ENCODE measurements at regions not wholly inside any gene's neighbourhood (a gene's known extent, or its start where the extent isn't known, plus 50 kb on each side); places are given as distances from the start of the nearest gene placed in this dataset.
"Not testable (repeated sequence)": the region's sequence is repeated elsewhere in the genome, so short reads cannot be mapped to it uniquely, and the experiment has no call there.

DNA sequence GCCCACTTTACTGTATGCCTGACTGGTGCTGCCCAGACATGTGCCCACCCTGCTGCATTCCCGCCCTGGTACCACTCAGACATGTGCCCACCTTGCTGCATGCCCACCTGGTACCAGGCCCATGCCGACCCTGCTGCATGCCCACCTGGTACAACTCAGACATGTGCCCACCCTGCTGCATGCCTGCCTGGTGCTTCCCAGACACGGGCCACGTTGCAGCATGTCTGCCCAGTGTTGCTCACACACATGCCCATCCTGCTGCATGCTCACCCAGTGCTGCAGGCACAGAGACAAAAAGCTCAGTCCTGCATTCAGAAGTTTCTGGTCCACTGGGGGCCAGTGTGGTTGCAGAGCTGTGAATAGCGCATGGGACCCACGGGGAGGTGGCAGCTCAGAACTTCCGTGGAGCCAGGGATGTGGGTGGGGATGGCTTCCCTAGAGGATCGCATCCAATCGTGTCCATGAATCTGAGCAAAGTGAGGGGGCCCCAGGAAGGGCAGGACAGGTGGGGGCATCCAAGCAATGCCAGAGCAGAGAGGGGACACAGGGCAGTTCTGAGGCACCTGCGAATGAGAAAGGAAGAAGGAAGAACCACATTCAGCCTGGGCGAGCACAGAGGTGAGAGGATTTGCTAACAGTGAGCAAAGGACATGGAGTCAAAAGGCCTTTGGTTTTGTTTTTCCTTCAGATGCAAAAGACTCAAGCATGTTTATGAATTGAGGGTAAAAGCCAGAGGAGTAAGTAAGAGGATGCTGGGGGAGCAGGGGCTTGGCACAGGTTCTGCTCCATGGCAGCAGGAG is 175.9 kb upstream of the C14orf180 start:
- Histone ChIP-seq H3K4me3 (ENCODE audit: low read length) (no peak overlapping the region), H3K9ac (ENCODE audit: low read length) (no peak overlapping the region), H3K9me3 (ENCODE audit: control insufficient read depth, low read length) (peaks cover 4% of the 10 kb centered on the region), H3K4me1 (ENCODE audit: control insufficient read depth, insufficient read depth, low read length) (no peaks in the 10 kb centered on the region), H3K36me3 (ENCODE audit: control insufficient read depth, insufficient read depth, low read length, severe bottlenecking) (no peaks in the 10 kb centered on the region), H3K27me3 (replicated peaks; ENCODE audit: control insufficient read depth, insufficient read depth, low read length) (peaks cover 6% of the 10 kb centered on the region)
- no peak for DNase-seq (ENCODE audit: low read depth)

DNA sequence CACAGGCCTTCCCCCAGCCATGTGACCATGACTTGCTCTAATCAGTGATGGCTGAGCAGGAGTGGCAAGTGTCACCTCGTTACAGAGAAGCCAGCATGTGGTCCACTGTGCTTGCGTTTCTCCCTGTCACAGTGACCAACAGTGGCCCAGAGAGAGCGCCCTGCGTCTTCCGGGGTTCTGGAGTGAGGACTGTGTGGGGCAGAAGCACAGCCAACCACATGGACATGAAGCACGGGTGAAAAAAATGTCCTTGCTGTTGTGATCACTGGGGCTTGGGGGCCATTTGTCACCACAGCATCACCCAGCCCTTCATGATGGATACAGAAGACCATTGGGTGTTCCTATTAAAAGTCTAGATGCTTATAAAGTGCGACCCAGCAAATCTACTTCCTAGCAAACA is 174.6 kb upstream of the C14orf180 start:
- H3K4me3 ChIP-seq (ENCODE audit: low read length): no peak overlapping the region
- no peak for DNase-seq (ENCODE audit: low read depth)
- peaks cover 12% of the 10 kb centered on the region for H3K9me3 ChIP-seq (ENCODE audit: control insufficient read depth, low read length)
- H3K4me1 ChIP-seq (ENCODE audit: control insufficient read depth, insufficient read depth, low read length): no peaks in the 10 kb centered on the region
- peaks cover 6% of the 10 kb centered on the region for H3K27me3 ChIP-seq (replicated peaks; ENCODE audit: control insufficient read depth, insufficient read depth, low read length)
- no peak overlapping the region for H3K9ac ChIP-seq (ENCODE audit: low read length)
- no peaks in the 10 kb centered on the region for H3K36me3 ChIP-seq (ENCODE audit: control insufficient read depth, insufficient read depth, low read length, severe bottlenecking)

DNA sequence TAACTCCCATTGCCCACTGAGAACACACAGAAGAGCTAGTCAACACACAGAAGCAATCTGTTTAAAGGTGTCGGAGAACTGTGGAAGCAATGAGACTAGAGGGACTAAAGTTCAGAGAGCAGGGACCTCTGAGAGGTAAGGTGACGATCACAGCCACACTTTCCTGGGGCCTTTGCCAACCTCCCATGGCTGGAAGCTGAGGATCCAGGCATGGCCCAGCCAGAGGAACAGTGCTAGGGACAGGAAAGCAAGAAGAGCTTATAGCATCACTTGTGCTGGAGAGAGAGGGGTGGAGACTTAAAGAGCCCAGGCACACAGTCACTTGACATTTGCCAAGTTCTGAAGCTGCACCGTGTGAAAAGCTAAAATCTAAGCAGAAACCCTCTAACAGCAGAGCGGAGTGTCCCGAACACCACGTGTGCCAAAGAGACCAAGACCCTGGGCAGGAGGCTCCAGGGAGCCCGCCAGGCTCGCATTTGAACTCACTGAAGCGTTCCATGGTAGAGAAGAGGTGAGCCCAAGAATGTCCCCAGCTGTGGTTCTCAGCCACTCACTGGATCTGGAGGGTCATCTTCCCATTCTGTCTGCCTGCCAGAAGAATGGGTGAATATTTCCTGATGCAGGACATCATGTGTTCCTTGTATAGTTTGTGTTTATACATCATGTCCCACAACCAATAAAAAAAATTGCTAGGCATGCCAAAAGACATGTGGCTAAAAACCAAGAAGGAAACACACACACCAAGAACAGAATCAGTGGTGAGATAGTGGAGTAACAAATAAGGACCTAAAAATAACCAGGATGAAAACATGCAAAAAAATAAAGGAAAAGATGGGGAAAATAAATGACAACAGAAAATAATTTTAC is 174.0 kb upstream of the C14orf180 start:
- no peak for DNase-seq (ENCODE audit: low read depth)
- H3K4me1 ChIP-seq (ENCODE audit: control insufficient read depth, insufficient read depth, low read length): no peaks in the 10 kb centered on the region
- H3K9me3 ChIP-seq (ENCODE audit: control insufficient read depth, low read length): peaks cover 12% of the 10 kb centered on the region
- no peaks in the 10 kb centered on the region for H3K36me3 ChIP-seq (ENCODE audit: control insufficient read depth, insufficient read depth, low read length, severe bottlenecking)
- peaks cover 6% of the 10 kb centered on the region for H3K27me3 ChIP-seq (replicated peaks; ENCODE audit: control insufficient read depth, insufficient read depth, low read length)
- no peak overlapping the region for H3K9ac ChIP-seq (ENCODE audit: low read length)
- H3K4me3 ChIP-seq (ENCODE audit: low read length): no peak overlapping the region

DNA sequence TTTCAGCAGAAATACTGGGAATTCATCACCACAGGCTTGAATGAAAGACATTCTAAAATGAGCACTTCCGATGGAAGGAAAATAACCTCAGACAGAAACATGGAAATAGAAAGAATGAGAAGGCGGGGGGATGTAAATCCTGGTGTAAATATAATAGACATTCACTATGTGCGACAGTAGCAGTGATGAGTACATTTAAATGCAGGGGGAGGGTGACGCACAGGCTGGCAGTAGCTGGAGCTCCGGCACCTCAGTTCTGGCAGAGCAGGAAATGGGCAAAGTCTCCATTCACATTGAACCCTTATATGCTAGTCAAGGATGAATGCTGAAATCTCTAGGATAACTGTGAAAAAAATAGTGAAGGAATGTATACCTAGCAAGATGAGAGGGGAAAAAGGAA is 172.7 kb upstream of the C14orf180 start:
- no peaks in the 10 kb centered on the region for H3K4me1 ChIP-seq (ENCODE audit: control insufficient read depth, insufficient read depth, low read length)
- no peak for DNase-seq (ENCODE audit: low read depth)
- peaks cover 12% of the 10 kb centered on the region for H3K9me3 ChIP-seq (ENCODE audit: control insufficient read depth, low read length)
- H3K4me3 ChIP-seq (ENCODE audit: low read length): no peak overlapping the region
- no peaks in the 10 kb centered on the region for H3K36me3 ChIP-seq (ENCODE audit: control insufficient read depth, insufficient read depth, low read length, severe bottlenecking)
- no peak overlapping the region for H3K9ac ChIP-seq (ENCODE audit: low read length)
- peaks cover 6% of the 10 kb centered on the region for H3K27me3 ChIP-seq (replicated peaks; ENCODE audit: control insufficient read depth, insufficient read depth, low read length)

DNA sequence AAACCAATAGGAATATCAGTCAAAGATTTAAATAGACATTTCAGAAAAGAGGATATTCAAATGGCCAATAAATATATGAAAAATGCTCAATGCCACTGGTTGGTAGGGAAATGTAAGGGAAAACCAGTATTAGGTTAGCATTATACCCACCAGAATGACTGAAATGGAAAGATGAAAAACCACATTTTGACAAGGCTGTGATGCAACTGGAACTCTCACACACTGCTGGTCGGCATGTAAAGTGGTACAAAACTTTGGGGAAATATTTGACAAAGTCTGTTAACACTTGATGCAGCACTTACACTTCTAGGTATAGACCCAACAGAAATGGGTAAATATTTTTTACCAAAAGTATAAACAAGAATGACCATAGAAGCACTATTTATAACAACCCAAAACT is 163.2 kb upstream of the C14orf180 start:
- DNase-seq (ENCODE audit: low read depth): no peak
- Histone ChIP-seq H3K4me1 (ENCODE audit: control insufficient read depth, insufficient read depth, low read length) (no peaks in the 10 kb centered on the region), H3K9me3 (ENCODE audit: control insufficient read depth, low read length) (no peaks in the 10 kb centered on the region), H3K9ac (ENCODE audit: low read length) (no peak overlapping the region), H3K4me3 (ENCODE audit: low read length) (no peak overlapping the region), H3K27me3 (replicated peaks; ENCODE audit: control insufficient read depth, insufficient read depth, low read length) (no peaks in the 10 kb centered on the region), H3K36me3 (ENCODE audit: control insufficient read depth, insufficient read depth, low read length, severe bottlenecking) (no peaks in the 10 kb centered on the region)

DNA sequence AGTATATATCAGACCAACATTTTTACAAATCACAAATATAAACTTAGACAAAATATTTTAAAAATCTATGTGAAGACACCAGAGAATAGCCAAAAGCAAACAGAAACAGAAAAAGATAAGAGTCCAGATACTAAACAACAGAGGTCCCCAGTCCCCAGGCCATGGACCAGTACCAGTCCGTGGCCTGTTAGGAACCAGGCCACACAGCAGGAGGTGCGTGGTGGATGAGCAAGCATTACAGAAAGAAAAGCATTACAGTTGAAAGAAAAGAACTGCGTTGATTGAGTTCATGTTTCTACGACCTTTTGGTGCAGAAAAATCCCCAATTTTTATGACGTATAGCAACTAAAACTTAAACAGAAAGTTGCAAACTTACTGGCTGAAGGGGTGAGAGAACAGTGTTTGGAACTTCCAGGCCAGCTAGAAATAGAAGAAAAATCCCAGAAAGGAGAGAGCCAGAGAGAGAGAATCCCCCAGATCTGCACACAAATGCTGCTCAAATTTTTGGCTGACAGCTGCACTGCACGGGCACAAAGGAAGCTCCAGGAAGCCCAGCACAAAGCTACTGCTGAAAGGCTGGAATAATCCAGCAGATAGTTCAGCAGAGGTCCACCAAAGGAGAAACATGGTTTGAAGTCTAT is 159.6 kb upstream of the C14orf180 start:
- Histone ChIP-seq H3K9ac (ENCODE audit: low read length) (no peak overlapping the region), H3K36me3 (ENCODE audit: control insufficient read depth, insufficient read depth, low read length, severe bottlenecking) (no peaks in the 10 kb centered on the region)
- DNase-seq (ENCODE audit: low read depth): no peak

DNA sequence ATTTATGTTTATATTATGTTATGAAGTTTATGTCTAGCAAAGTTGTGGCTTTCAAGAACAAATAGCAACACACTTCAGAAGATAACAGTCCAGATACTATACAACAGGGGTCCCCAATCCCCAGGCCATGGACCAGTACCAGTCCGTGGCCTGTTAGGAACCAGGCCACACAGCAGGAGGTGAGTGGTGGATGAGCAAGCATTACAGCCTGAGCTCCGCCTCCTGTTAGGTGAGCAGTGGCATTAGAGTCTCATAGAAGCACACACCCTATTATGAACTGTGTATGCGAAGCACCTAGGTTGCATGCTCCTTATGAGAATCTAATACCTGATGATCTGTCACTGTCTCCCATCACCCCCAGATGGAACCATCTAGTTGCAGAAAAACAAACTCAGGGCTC is 159.0 kb upstream of the C14orf180 start:
- peaks cover 12% of the 10 kb centered on the region for H3K27me3 ChIP-seq (replicated peaks; ENCODE audit: control insufficient read depth, insufficient read depth, low read length)
- DNase-seq (ENCODE audit: low read depth): not testable (repeated sequence)

More for the DNA sequence above, 159.6 kb upstream of the C14orf180 start:
- Histone ChIP-seq H3K4me1 (ENCODE audit: control insufficient read depth, insufficient read depth, low read length) (no peaks in the 10 kb centered on the region), H3K4me3 (ENCODE audit: low read length) (no peak overlapping the region), H3K27me3 (replicated peaks; ENCODE audit: control insufficient read depth, insufficient read depth, low read length) (peaks cover 12% of the 10 kb centered on the region), H3K9me3 (ENCODE audit: control insufficient read depth, low read length) (no peaks in the 10 kb centered on the region)

DNA sequence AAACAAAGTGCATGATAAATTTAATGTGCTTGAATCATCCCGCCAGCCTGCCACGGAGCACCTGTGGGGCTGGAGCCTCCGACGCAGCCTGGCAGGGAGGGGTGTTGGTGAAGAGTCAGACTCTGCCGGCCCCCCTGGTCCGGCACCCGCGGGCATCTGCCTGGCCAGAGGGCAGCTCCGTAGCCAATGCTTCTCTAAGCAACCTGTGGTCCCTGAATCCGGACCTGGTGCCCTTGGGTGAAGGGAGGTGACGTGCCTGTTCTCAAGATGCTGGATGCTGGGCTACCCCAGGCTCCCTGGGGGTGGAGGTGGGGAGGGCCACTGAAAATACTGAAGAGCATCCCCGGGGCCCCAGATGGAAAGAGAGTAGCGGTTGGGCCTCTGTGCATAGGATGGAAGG is 158.6 kb upstream of the C14orf180 start:
- Histone ChIP-seq H3K9ac (ENCODE audit: low read length) (no peak overlapping the region), H3K4me3 (ENCODE audit: low read length) (no peak overlapping the region), H3K4me1 (ENCODE audit: control insufficient read depth, insufficient read depth, low read length) (no peaks in the 10 kb centered on the region), H3K36me3 (ENCODE audit: control insufficient read depth, insufficient read depth, low read length, severe bottlenecking) (no peaks in the 10 kb centered on the region), H3K9me3 (ENCODE audit: control insufficient read depth, low read length) (no peaks in the 10 kb centered on the region), H3K27me3 (replicated peaks; ENCODE audit: control insufficient read depth, insufficient read depth, low read length) (peaks cover 17% of the 10 kb centered on the region)
- DNase-seq (ENCODE audit: low read depth): no peak

More for the DNA sequence above, 159.0 kb upstream of the C14orf180 start:
- H3K9me3 ChIP-seq (ENCODE audit: control insufficient read depth, low read length); H3K9ac ChIP-seq (ENCODE audit: low read length); H3K4me3 ChIP-seq (ENCODE audit: low read length); H3K4me1 ChIP-seq (ENCODE audit: control insufficient read depth, insufficient read depth, low read length); H3K36me3 ChIP-seq (ENCODE audit: control insufficient read depth, insufficient read depth, low read length, severe bottlenecking): not testable (repeated sequence)

DNA sequence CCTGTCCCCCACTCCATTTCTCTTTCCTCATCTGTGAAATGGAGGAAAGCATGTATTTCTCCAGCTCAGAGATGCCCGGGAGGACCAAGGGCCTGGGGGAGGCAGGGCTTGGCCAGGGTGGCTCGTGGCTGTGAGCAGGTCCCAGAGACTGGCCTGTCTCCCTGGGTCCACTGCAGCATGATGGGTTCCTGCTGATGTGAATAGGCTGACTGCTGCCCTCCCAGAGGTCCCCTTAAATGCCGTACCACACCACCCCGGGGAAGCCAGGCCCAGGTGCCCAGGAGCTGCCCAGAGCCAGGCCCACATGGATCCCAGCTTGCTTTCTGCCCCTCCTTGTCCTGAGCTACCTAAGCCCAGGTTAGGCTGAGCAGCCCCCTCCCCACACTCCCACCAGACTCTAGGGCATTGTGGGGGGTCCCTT is 158.2 kb upstream of the C14orf180 start:
- Histone ChIP-seq H3K36me3 (ENCODE audit: control insufficient read depth, insufficient read depth, low read length, severe bottlenecking) (no peaks in the 10 kb centered on the region), H3K4me3 (ENCODE audit: low read length) (no peak overlapping the region), H3K4me1 (ENCODE audit: control insufficient read depth, insufficient read depth, low read length) (no peaks in the 10 kb centered on the region), H3K27me3 (replicated peaks; ENCODE audit: control insufficient read depth, insufficient read depth, low read length) (peaks cover 19% of the 10 kb centered on the region), H3K9ac (ENCODE audit: low read length) (no peak overlapping the region), H3K9me3 (ENCODE audit: control insufficient read depth, low read length) (no peaks in the 10 kb centered on the region)
- no peak for DNase-seq (ENCODE audit: low read depth)

DNA sequence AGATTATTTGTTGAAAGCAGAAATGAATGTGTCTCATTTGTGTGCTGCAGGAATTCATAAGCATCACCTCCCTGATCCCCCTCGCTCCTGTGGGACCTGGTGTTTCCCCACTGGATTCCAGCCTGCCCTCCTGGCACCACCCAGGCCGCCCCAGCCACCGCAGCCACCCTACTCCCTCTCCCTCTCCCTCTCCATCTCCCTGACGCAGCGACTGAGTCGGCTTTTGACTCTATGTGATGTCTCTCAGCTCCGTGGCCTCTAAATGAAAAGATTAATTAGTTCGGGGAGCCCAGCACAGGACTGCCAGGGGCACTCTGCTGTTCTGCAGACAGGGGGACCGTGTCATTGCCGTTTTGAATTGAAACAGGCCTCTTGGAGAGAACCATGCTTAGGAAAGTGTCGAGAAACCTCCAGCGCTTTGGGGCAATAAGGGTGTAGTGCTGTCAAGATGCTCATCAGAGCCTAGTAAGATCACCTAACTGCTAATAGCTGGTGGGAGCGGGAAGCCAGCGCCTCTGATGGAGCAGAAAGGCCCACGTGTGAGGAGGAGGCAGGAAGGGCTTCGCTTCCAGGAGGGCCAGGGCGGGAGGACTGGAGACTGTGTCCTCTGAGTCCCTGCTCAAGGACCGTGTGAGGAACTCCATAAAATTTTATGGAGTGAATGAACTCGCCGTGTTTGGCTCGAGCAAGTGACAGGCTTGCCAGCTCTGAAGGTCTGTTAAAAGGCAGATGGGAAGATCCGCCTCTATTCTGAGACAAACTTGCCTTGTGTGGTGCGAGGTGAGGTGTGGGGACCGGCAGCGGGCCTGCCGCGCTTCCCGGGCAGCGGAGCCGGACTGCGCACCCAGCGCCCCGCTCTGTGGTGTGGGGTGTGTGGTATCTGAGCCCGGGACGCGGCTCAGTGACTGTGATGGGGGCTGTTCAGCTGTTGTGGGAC is 157.4 kb upstream of the C14orf180 start:
- peaks cover 23% of the 10 kb centered on the region for H3K27me3 ChIP-seq (replicated peaks; ENCODE audit: control insufficient read depth, insufficient read depth, low read length)
- no peak overlapping the region for H3K4me3 ChIP-seq (ENCODE audit: low read length)
- H3K36me3 ChIP-seq (ENCODE audit: control insufficient read depth, insufficient read depth, low read length, severe bottlenecking): no peaks in the 10 kb centered on the region
- no peaks in the 10 kb centered on the region for H3K9me3 ChIP-seq (ENCODE audit: control insufficient read depth, low read length)
- no peak for DNase-seq (ENCODE audit: low read depth)
- H3K9ac ChIP-seq (ENCODE audit: low read length): no peak overlapping the region
- H3K4me1 ChIP-seq (ENCODE audit: control insufficient read depth, insufficient read depth, low read length): no peaks in the 10 kb centered on the region
